Trophoblast cell (in vitro differentiated cells and primary cell): ENCODE measurements at regions not wholly inside any gene's neighbourhood (a gene's known extent, or its start where the extent isn't known, plus 50 kb on each side); places are given as distances from the start of the nearest gene placed in this dataset.

ENCODE experiments used
- DNase-seq, 2 donors: peaks; one replicate each; pipeline ENCODE4 v3.0.0-alpha.2; 2016
- H2AFZ ChIP-seq: 2 replicates; pipeline ENCODE4 v1.6.1; 2013; ENCODE audit warnings: low read length, moderate library complexity, mild to moderate bottlenecking; ENCODE audit not compliant: insufficient read depth, poor library complexity
- H2AK5ac ChIP-seq: 2 replicates; pipeline ENCODE4 v1.6.1; 2013; ENCODE audit warnings: mild to moderate bottlenecking, low read length
- H2BK120ac ChIP-seq: 2 replicates; pipeline ENCODE4 v1.6.1; 2013; ENCODE audit warnings: low read length, mild to moderate bottlenecking, moderate library complexity; ENCODE audit not compliant: insufficient read depth, poor library complexity
- H2BK12ac ChIP-seq: 2 replicates; pipeline ENCODE4 v1.6.1; 2013; ENCODE audit warnings: mild to moderate bottlenecking, low read length, moderate library complexity
- H2BK5ac ChIP-seq: 2 replicates; pipeline ENCODE4 v1.6.1; 2013; ENCODE audit warnings: low read length, low read depth, moderate library complexity, mild to moderate bottlenecking; ENCODE audit not compliant: poor library complexity
- H3K14ac ChIP-seq: 2 replicates; pipeline ENCODE4 v1.6.1; 2013; ENCODE audit warnings: mild to moderate bottlenecking, low read length
- H3K18ac ChIP-seq: 2 replicates; pipeline ENCODE4 v1.6.1; 2013; ENCODE audit warnings: mild to moderate bottlenecking, low read length
- H3K23ac ChIP-seq: 2 replicates; pipeline ENCODE4 v1.6.1; 2013; ENCODE audit warnings: low read length
- H3K27ac ChIP-seq: 2 replicates; pipeline ENCODE4 v1.5.1; 2013; ENCODE audit warnings: low read depth, mild to moderate bottlenecking, inconsistent platforms, low read length, moderate library complexity
- H3K27me3 ChIP-seq: 2 replicates; pipeline ENCODE4 v1.6.1; 2013; ENCODE audit warnings: inconsistent platforms, mild to moderate bottlenecking, low read length, moderate library complexity; ENCODE audit not compliant: insufficient read depth
- H3K36me3 ChIP-seq, 2 experiments: 1 replicate in 1 of 2; 2 replicates in 1 of 2; pipeline ENCODE4 v1.6.1; 2013; ENCODE audit warnings: low read length in 2 of 2, mild to moderate bottlenecking in 2 of 2, moderate library complexity in 1 of 2; ENCODE audit not compliant: insufficient read depth in 2 of 2, control insufficient read depth in 1 of 2
- H3K4ac ChIP-seq: 2 replicates; pipeline ENCODE4 v1.6.1; 2013; ENCODE audit warnings: low read depth, mild to moderate bottlenecking, low read length, moderate library complexity
- H3K4me1 ChIP-seq, 2 experiments: 1 replicate in 1 of 2; 2 replicates in 1 of 2; pipeline ENCODE4 v1.6.1; 2013; ENCODE audit warnings: low read length in 2 of 2, mild to moderate bottlenecking in 2 of 2, moderate library complexity in 1 of 2; ENCODE audit not compliant: insufficient read depth in 2 of 2, control insufficient read depth in 1 of 2
- H3K4me2 ChIP-seq: 2 replicates; pipeline ENCODE4 v1.6.1; 2013; ENCODE audit warnings: inconsistent platforms, mild to moderate bottlenecking, low read length, moderate library complexity
- H3K4me3 ChIP-seq: 2 replicates; pipeline ENCODE4 v1.5.1; 2013; ENCODE audit warnings: mild to moderate bottlenecking, low read depth, low read length, inconsistent platforms
- H3K79me1 ChIP-seq: one replicate; pipeline ENCODE4 v1.6.1; 2013; ENCODE audit warnings: low read length
- H3K79me2 ChIP-seq: 2 replicates; pipeline ENCODE4 v1.6.1; 2013; ENCODE audit warnings: low read length, mild to moderate bottlenecking; ENCODE audit not compliant: control insufficient read depth, insufficient read depth, poor library complexity
- H3K9ac ChIP-seq: 2 replicates; pipeline ENCODE4 v1.6.1; 2013; ENCODE audit warnings: mild to moderate bottlenecking, low read length
- H3K9me3 ChIP-seq: 2 replicates; pipeline ENCODE4 v1.6.1; 2013; ENCODE audit warnings: low read depth, mild to moderate bottlenecking, control low read depth, inconsistent platforms, low read length; ENCODE audit not compliant: insufficient read depth
- H4K12ac ChIP-seq: 2 replicates; pipeline ENCODE4 v1.6.1; 2013; ENCODE audit warnings: low read depth, mild to moderate bottlenecking, low read length, moderate library complexity
- H4K8ac ChIP-seq: 2 replicates; pipeline ENCODE4 v1.6.1; 2013; ENCODE audit warnings: low read depth, mild to moderate bottlenecking, low read length, moderate library complexity
- H4K91ac ChIP-seq: one replicate; pipeline ENCODE4 v1.6.1; 2013; ENCODE audit warnings: low read depth, mild to moderate bottlenecking, low read length, moderate library complexity
- WGBS: extraction: QIAGEN DNeasy Blood & Tissue Kit; methylation state at CpG from one replicate; pipeline ENCODE4 v1.1.7; 2013; ENCODE audit warnings: missing lambda C conversion rate; ENCODE audit not compliant: insufficient read length, insufficient coverage; ENCODE audit errors: extremely low coverage; 5-methylcytosine and 5-hydroxymethylcytosine counted together

DNA sequence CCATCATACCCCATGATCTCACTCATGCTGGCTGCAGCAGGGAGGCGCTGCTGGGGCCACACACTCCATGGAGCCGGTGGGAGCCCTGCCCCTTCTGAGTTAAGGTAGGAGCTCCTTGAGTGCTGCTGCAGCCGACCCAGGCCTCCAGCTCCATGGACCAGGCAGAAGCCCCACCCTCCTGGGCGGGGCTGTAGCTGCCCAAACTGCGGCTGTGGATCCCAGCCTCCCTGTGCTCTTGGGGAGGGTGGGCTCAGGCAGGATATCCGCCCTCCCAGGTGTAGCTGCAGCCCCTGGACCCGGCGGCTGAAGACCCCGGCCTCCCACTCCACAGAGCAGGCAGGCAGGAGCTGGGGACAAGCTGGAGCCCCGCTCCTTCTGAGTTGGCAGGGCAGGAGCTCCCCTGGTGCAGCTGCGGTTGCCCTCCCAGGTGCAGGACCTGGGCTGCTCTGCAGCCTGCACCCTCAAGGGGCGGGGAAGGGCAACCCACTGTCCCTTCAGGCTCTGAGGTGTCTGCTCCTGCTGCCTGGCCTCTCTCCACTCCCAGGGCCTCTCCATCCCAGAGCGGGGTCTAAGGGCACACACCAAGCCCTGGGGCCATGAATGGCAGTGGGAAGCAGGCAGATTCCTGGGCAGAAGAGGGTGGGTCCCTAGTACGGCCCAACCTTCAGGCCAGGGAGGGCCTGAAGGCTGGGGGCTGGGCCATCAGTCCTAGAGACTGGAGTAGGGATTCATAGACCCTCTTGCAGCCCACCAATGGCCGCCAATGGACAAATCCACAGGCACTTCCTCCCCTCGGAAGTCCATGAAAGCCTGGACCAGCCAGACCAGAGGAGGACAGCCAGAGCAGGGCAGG is 466.1 kb downstream of the DTHD1 start:
- no peak overlapping the region for H3K18ac ChIP-seq
- no peak overlapping the region for H2AFZ ChIP-seq
- H4K12ac ChIP-seq, result no peak overlapping the region
- no peak overlapping the region for H3K9ac ChIP-seq
- DNase-seq, result no peak
- no peak overlapping the region for H4K8ac ChIP-seq
- H3K79me2 ChIP-seq, result no peaks in the 10 kb centered on the region
- H3K4me3 ChIP-seq, result no peak overlapping the region
- H3K27ac ChIP-seq, result no peak overlapping the region
- WGBS, result no CpG with 5 or more reads among the region's 16 CpGs
- no peaks in the 10 kb centered on the region for H3K27me3 ChIP-seq
- no peaks in the 10 kb centered on the region for H3K36me3 ChIP-seq
- no peak overlapping the region for H2AK5ac ChIP-seq
- H3K4me2 ChIP-seq, result no peak overlapping the region
- no peak overlapping the region for H2BK12ac ChIP-seq
- no peaks in the 10 kb centered on the region for H3K9me3 ChIP-seq
- H3K23ac ChIP-seq, result no peak overlapping the region
- H3K4me1 ChIP-seq, result no peaks in the 10 kb centered on the region
- H2BK5ac ChIP-seq, result no peak overlapping the region
- H3K14ac ChIP-seq, result no peak overlapping the region
- no peak overlapping the region for H4K91ac ChIP-seq
- H2BK120ac ChIP-seq, result no peak overlapping the region
- no peaks in the 10 kb centered on the region for H3K79me1 ChIP-seq
- H3K4ac ChIP-seq, result no peak overlapping the region

DNA sequence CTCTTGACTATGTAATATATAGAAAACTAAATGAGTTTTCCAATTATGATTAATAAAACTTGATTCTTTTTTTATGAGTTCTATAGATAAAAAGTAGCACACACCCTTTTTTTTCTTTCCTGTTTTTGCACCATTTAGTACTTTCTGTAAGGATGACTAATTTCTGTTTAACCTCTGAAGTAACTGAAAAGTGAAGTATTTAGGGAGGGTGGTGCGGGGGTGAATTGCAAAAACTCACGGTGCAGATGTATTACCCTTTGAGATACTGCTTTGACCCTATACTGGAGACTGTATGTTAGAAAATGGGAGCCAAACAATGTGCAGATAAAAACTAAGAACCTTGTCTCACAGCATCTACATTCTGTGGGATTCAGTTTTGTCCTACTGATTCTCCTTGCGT is 471.6 kb downstream of the DTHD1 start:
- H3K79me1 ChIP-seq, result no peaks in the 10 kb centered on the region
- WGBS, result no CpG with 5 or more reads among the region's 3 CpGs

DNA sequence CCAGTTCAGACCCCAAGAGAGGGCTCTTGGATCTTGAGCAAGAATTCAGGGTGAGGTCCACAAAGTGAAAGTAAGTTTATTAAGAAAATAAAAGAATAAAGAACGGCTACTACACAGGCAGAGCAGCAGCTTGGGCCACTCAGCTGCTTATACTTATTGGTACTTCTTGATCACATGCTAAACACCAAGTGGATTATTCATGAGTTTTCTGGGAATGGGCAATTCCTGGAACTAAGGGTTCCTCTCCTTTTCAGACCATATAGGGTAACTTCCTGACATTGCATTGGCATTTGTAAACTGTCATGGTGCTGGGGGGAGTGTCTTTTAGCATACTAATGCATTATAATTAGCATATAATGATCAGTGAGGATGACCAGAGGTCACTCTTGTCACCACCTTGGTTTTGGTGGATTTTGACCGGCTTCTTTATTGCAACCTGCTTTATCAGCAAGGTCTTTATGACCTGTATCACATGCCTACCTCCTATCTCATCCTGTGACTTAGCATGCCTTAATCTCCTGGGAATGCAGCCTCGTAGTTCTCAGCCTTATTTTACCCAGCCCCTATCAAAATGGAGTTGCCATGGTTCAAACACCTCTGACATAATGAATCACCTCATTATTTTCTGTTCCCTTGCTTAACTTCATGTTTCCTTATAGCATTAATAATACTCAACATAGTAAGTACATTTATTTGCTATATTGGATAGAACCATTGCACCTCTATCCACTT is 476.3 kb downstream of the DTHD1 start:
- H3K14ac ChIP-seq, result no peak overlapping the region
- H3K4ac ChIP-seq, result no peak overlapping the region
- H3K79me1 ChIP-seq, result no peaks in the 10 kb centered on the region
- no peaks in the 10 kb centered on the region for H3K36me3 ChIP-seq
- H3K79me2 ChIP-seq, result no peaks in the 10 kb centered on the region
- H4K12ac ChIP-seq, result no peak overlapping the region
- H4K91ac ChIP-seq, result no peak overlapping the region
- no peak for DNase-seq
- no peak overlapping the region for H3K23ac ChIP-seq
- WGBS, result no CpG with 5 or more reads among the region's 3 CpGs
- H2BK120ac ChIP-seq, result no peak overlapping the region
- H4K8ac ChIP-seq, result no peak overlapping the region
- H2AK5ac ChIP-seq, result no peak overlapping the region
- no peak overlapping the region for H3K18ac ChIP-seq
- no peak overlapping the region for H3K4me3 ChIP-seq
- H3K27ac ChIP-seq, result no peak overlapping the region
- H2BK5ac ChIP-seq, result no peak overlapping the region
- no peak overlapping the region for H3K9ac ChIP-seq
- H2BK12ac ChIP-seq, result no peak overlapping the region
- H3K4me1 ChIP-seq, result no peaks in the 10 kb centered on the region
- H3K9me3 ChIP-seq, result no peaks in the 10 kb centered on the region
- H3K4me2 ChIP-seq, result no peak overlapping the region
- H2AFZ ChIP-seq, result no peak overlapping the region
- no peaks in the 10 kb centered on the region for H3K27me3 ChIP-seq

More for the DNA sequence above, 471.6 kb downstream of the DTHD1 start:
- no peaks in the 10 kb centered on the region for H3K36me3 ChIP-seq
- no peak overlapping the region for H3K9ac ChIP-seq
- H3K4me2 ChIP-seq, result no peak overlapping the region
- H4K91ac ChIP-seq, result no peak overlapping the region
- H4K12ac ChIP-seq, result no peak overlapping the region
- H4K8ac ChIP-seq, result no peak overlapping the region
- H2BK12ac ChIP-seq, result no peak overlapping the region
- H2BK5ac ChIP-seq, result no peak overlapping the region
- no peak overlapping the region for H2AK5ac ChIP-seq
- no peak for DNase-seq
- no peak overlapping the region for H3K27ac ChIP-seq
- H3K79me2 ChIP-seq, result no peaks in the 10 kb centered on the region
- no peak overlapping the region for H3K18ac ChIP-seq
- no peaks in the 10 kb centered on the region for H3K27me3 ChIP-seq
- no peak overlapping the region for H2BK120ac ChIP-seq
- no peaks in the 10 kb centered on the region for H3K9me3 ChIP-seq
- H3K14ac ChIP-seq, result no peak overlapping the region
- no peak overlapping the region for H3K4me3 ChIP-seq
- no peak overlapping the region for H3K4ac ChIP-seq
- no peaks in the 10 kb centered on the region for H3K4me1 ChIP-seq
- no peak overlapping the region for H3K23ac ChIP-seq
- no peak overlapping the region for H2AFZ ChIP-seq

DNA sequence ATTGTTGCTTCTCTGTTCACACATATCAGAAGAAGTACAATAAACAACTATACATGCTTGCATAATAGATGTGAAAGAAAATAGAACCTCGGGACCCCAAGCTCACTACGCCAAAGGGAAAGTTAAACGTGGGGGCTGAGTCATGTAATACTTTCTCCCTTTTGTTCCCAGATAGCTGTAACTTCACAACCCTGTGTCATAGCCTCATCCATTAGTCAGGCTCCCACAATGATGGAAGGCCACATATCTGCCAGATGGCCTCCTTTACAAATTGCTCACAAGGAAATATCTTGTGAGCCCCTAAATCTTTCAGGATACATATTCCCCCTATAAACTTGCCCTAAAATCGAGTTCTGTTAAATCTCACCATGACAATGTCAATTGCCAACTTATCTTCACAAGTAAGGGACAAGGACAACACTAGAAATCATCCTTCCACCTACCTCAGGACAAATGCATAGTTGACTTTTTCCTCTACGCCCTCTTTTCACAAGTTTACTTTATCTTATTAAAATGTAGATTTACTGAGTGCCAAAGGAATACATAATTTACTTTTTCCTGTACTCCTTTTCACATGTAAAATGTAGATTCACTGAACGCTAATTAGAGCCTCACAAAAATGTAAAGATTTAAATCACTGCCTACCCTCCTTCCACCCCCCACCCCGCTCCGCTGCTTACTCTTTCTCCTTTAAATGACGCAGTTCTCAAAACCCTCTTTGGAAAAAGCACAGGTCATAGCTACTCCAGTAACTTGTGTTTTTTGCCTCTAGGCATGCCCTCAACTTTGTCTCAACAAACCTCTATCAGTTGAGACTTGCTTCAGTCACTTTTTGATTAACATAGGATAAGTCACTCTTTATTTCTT is 477.1 kb downstream of the DTHD1 start:
- Histone ChIP-seq H3K9me3 (no peaks in the 10 kb centered on the region), H2BK120ac (no peak overlapping the region), H4K8ac (no peak overlapping the region), H2BK5ac (no peak overlapping the region), H3K4ac (no peak overlapping the region), H3K4me1 (no peaks in the 10 kb centered on the region), H4K12ac (no peak overlapping the region), H4K91ac (no peak overlapping the region), H2BK12ac (no peak overlapping the region), H3K27ac (no peak overlapping the region), H3K36me3 (no peaks in the 10 kb centered on the region), H3K79me2 (no peaks in the 10 kb centered on the region), H3K4me2 (no peak overlapping the region), H3K23ac (no peak overlapping the region), H3K18ac (no peak overlapping the region), H3K4me3 (no peak overlapping the region), H3K9ac (no peak overlapping the region), H3K79me1 (no peaks in the 10 kb centered on the region), H2AFZ (no peak overlapping the region), H3K14ac (no peak overlapping the region), H3K27me3 (no peaks in the 10 kb centered on the region), H2AK5ac (no peak overlapping the region)
- DNase-seq, result no peak
- WGBS, result no CpG with 5 or more reads among the region's 9 CpGs
